ENCODE measurements at regions not wholly inside any gene's neighbourhood (a gene's known extent, or its start where the extent isn't known, plus 50 kb on each side); places are given as distances from the start of the nearest gene placed in this dataset.

- Mint-ChIP-seq H3K36me3 (peaks cover 0 to 5% (median 0%) of the 10 kb centered on the region in 3 donors), H3K27me3 (peaks cover 0 to 1% (median 0%) of the 10 kb centered on the region in 5 donors), H3K27ac (no peak overlapping the region), H3K4me1 (peaks cover 0 to 4% (median 0%) of the 10 kb centered on the region in 4 donors), H3K4me3 (no peak overlapping the region), H3K9me3 (peaks cover 0 to 16% (median 2%) of the 10 kb centered on the region in 9 donors)
- ATAC-seq (no peak), DNase-seq (no peak)
- POLR2A ChIA-PET = no interaction called here
Measured at GRCh38 chr6:119637768-119638167, 288.2 kb upstream of the MAN1A1 start.

- POLR2A ChIA-PET = no interaction called here
- H3K27me3 Mint-ChIP-seq = no peaks in the 10 kb centered on the region
- H3K36me3 Mint-ChIP-seq = peaks cover 0 to 5% (median 0%) of the 10 kb centered on the region in 3 donors
- no peak overlapping the region for H3K27ac Mint-ChIP-seq
- no peak overlapping the region for H3K4me3 Mint-ChIP-seq
- H3K4me1 Mint-ChIP-seq = peaks cover 0 to 4% (median 0%) of the 10 kb centered on the region in 4 donors
- ATAC-seq = no peak
- peaks cover 0 to 21% (median 2%) of the 10 kb centered on the region in 9 donors for H3K9me3 Mint-ChIP-seq
- DNase-seq = no peak
Measured at GRCh38 chr6:119636060-119636459, 286.5 kb upstream of the MAN1A1 start.

GRCh38 chr6:119633461-119633860 is 283.9 kb upstream of the MAN1A1 start:
- Mint-ChIP-seq H3K9me3 (peaks cover 0 to 25% (median 4%) of the 10 kb centered on the region in 9 donors), H3K4me3 (no peak overlapping the region), H3K4me1 (peaks cover 0 to 4% (median 0%) of the 10 kb centered on the region in 4 donors), H3K36me3 (peaks cover 0 to 5% (median 2%) of the 10 kb centered on the region in 3 donors), H3K27me3 (no peaks in the 10 kb centered on the region), H3K27ac (no peak overlapping the region)
- ATAC-seq = no peak
- DNase-seq = no peak
- POLR2A ChIA-PET = no interaction called here

DNA sequence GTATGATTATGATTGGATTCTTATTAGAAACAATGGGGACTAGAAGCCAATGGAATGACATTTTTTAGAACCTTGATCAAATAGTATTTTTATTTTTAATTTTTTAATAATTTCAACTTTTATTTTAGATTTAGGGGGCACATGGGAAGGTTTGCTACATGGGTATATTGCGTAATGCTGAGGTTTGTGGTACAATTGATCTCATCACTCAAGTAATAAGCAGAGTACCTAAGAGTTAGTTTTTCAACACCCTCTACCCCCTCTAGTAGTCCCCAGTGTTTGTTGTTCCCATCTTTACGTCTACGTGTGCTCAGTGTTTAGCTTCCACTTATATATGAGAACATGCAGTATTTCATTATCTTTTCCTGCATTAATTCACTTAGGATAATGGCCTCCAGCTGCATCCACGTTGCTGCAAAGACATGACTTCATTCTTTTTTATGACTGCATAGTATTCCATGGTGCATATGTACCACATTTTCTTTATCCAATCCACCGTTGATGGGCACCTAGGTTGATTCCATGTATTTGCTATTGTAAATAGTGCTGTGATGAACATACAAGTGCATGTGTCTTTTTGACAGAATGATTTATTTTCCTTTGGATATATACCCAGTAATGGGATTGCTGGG is 281.1 kb upstream of the MAN1A1 start:
- H3K9me3 Mint-ChIP-seq = peaks cover 0 to 25% (median 4%) of the 10 kb centered on the region in 9 donors
- peaks cover 0 to 5% (median 2%) of the 10 kb centered on the region in 3 donors for H3K36me3 Mint-ChIP-seq
- POLR2A ChIA-PET = no interaction called here
- no peak overlapping the region for H3K4me3 Mint-ChIP-seq
- no peak overlapping the region for H3K27ac Mint-ChIP-seq
- no peak for ATAC-seq
- H3K27me3 Mint-ChIP-seq = peaks cover 0 to 4% (median 0%) of the 10 kb centered on the region in 5 donors
- peaks cover 0 to 2% (median 0%) of the 10 kb centered on the region in 4 donors for H3K4me1 Mint-ChIP-seq
- no peak for DNase-seq

- H3K4me1 Mint-ChIP-seq = peaks cover 0 to 2% (median 0%) of the 10 kb centered on the region in 4 donors
- DNase-seq (no peak), ATAC-seq (no peak)
- H3K4me3 Mint-ChIP-seq = no peak overlapping the region
- no peak overlapping the region for H3K27ac Mint-ChIP-seq
- POLR2A ChIA-PET = no interaction called here
- H3K9me3 Mint-ChIP-seq = peaks cover 0 to 14% (median 0%) of the 10 kb centered on the region in 9 donors
- H3K27me3 Mint-ChIP-seq = peaks cover 0 to 4% (median 0%) of the 10 kb centered on the region in 5 donors
- H3K36me3 Mint-ChIP-seq = peaks cover 0 to 4% (median 2%) of the 10 kb centered on the region in 3 donors
Measured at GRCh38 chr6:119628691-119629594, 279.4 kb upstream of the MAN1A1 start.

DNA sequence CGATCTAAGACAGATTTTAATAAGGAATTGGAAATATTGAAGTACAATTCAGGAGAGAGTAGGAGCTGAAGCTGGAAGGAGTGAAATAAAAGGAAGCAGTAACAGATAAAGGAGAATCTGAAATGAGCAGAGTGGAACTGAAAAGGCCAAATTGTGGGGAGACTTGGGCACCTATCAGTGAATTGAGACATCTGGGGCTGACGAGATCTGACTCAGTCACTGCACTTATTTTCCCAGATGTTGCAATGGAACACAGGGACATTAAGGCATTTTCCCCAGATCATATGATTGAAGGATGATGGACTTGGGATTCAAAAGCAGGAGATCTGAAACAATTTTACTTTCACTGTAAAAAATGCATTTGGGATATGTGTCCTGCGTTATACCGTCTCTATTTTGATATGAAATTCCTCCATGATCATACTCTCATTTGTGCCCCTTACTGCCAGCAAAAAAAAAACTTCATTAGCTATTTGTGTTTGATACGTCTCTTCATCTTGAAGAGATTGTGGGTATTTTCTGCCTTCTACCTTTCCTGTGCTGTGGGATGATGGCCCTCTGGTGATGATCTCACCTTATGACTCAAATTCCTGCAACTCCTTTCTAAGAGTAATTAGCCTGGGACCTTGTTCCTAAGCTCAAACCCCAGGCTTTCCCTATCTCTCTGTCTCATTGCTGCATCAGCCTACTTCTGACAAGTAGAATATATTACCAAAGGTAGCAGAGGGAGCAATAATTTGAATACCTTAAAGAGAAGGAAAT is 278.5 kb upstream of the MAN1A1 start:
- Mint-ChIP-seq H3K4me1 (peaks cover 0 to 2% (median 0%) of the 10 kb centered on the region in 4 donors), H3K27ac (no peak overlapping the region), H3K36me3 (peaks cover 0 to 2% (median 0%) of the 10 kb centered on the region in 3 donors), H3K9me3 (peaks cover 0 to 10% (median 0%) of the 10 kb centered on the region in 9 donors), H3K4me3 (no peak overlapping the region), H3K27me3 (peaks cover 0 to 4% (median 0%) of the 10 kb centered on the region in 5 donors)
- no peak for DNase-seq
- ATAC-seq = no peak
- POLR2A ChIA-PET = no interaction called here

GRCh38 chr6:119626884-119627619 is 277.5 kb upstream of the MAN1A1 start:
- peaks cover 0 to 4% (median 0%) of the 10 kb centered on the region in 5 donors for H3K27me3 Mint-ChIP-seq
- H3K4me1 Mint-ChIP-seq = peaks cover 0 to 2% (median 0%) of the 10 kb centered on the region in 4 donors
- no peak overlapping the region for H3K4me3 Mint-ChIP-seq
- POLR2A ChIA-PET = no interaction called here
- ATAC-seq (no peak), DNase-seq (no peak)
- peaks cover 0 to 10% (median 0%) of the 10 kb centered on the region in 9 donors for H3K9me3 Mint-ChIP-seq
- no peak overlapping the region for H3K27ac Mint-ChIP-seq
- peaks cover 0 to 2% (median 0%) of the 10 kb centered on the region in 3 donors for H3K36me3 Mint-ChIP-seq

DNA sequence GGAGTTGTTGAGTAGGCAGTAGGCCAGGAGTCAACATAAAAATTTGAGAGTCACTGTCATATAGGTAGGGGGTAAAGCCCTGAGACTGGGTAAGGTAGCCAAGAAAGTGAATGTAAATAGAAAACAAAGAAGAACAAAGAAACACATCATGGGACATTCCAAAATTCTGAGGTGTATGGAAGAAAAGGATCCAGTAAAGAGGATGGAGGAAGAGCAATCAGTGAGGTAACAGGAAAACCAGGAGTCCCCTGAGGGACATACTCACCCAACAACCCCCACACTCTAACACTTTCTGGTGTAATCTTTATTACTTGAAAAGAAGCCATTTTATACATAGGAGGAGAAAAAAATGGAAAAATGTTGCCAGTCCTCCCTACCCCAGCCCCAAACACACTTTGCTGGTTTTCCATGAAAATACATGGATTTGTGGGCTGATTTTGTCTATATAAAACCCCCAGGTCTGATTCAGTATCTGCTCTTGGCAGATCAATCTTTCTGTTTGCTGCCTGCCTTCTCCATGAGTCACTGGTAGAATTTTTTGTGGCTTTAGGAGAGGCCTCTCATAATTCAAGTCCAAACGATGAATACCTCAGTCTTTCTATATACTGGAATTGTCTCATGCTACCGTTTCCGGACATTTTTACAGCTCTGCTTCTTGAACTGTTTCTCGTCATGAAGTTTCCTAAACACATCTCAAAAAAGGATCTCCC is 271.4 kb upstream of the MAN1A1 start:
- Mint-ChIP-seq H3K9me3 (peaks cover 0 to 4% (median 0%) of the 10 kb centered on the region in 9 donors), H3K4me1 (no peaks in the 10 kb centered on the region), H3K27ac (no peak overlapping the region), H3K27me3 (peaks cover 0 to 2% (median 0%) of the 10 kb centered on the region in 5 donors), H3K36me3 (peaks cover 0 to 4% (median 0%) of the 10 kb centered on the region in 3 donors), H3K4me3 (no peak overlapping the region)
- POLR2A ChIA-PET = no interaction called here
- no peak for ATAC-seq
- no peak for DNase-seq

- ATAC-seq = no peak
- H3K4me3 Mint-ChIP-seq = no peak overlapping the region
Measured at GRCh38 chr6:119614138-119614537, 264.6 kb upstream of the MAN1A1 start.

GRCh38 chr6:119612911-119613381 is 263.4 kb upstream of the MAN1A1 start:
- POLR2A ChIA-PET = no interaction called here
- H3K4me1 Mint-ChIP-seq = peaks cover 0 to 2% (median 0%) of the 10 kb centered on the region in 4 donors
- H3K9me3 Mint-ChIP-seq = no peaks in the 10 kb centered on the region
- no peak overlapping the region for H3K4me3 Mint-ChIP-seq
- ATAC-seq (no peak), DNase-seq (no peak)
- no peaks in the 10 kb centered on the region for H3K27me3 Mint-ChIP-seq
- no peak overlapping the region for H3K27ac Mint-ChIP-seq
- no peaks in the 10 kb centered on the region for H3K36me3 Mint-ChIP-seq

More at GRCh38 chr6:119614138-119614537, 264.6 kb upstream of the MAN1A1 start:
- Mint-ChIP-seq H3K27ac (no peak overlapping the region), H3K27me3 (no peaks in the 10 kb centered on the region), H3K9me3 (no peaks in the 10 kb centered on the region), H3K4me1 (peaks cover 0 to 2% (median 0%) of the 10 kb centered on the region in 4 donors), H3K36me3 (no peaks in the 10 kb centered on the region)
- POLR2A ChIA-PET = no interaction called here
- no peak for DNase-seq

DNA sequence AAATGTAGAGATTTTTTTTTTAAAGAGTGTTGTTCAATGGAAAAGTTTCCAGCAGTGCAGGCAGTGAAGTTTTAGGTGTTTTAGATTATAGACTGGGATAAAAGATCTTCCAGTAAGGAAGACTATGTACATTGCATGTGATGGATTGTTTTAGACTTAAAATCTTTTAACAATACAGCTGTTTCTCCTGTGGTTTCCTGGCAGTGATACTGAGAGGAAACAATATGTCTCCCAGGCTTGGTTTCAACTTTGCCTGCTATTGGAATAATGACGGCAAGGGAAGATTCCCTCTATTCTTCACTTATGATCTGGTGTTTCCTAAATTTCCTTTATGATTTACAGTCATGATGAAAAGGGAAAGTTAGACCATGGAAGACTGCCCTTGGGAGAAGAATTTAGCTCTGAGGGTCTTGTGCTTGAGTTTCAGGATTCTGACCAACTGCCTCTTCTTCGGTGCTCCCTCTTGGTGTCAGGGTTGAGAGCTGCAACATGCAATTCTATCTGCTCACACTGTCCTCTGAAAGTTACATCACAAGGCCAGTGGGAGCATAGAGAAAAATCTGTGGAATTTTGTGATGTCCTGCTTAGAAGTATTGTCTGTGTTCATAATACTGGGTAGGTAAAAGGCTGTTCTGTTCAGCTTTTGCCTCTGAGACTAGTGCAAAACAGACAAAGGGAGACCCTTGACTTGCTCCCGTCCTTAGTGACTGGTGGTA is 262.8 kb upstream of the MAN1A1 start:
- Mint-ChIP-seq H3K36me3 (no peaks in the 10 kb centered on the region), H3K9me3 (no peaks in the 10 kb centered on the region), H3K4me1 (peaks cover 0 to 2% (median 0%) of the 10 kb centered on the region in 4 donors), H3K4me3 (no peak overlapping the region), H3K27ac (no peak overlapping the region), H3K27me3 (no peaks in the 10 kb centered on the region)
- POLR2A ChIA-PET = no interaction called here
- ATAC-seq (no peak), DNase-seq (no peak)
